HCT116 (cell line): ENCODE measurements at regions not wholly inside any gene's neighbourhood (a gene's known extent, or its start where the extent isn't known, plus 50 kb on each side); places are given as distances from the start of the nearest gene placed in this dataset.

Source experiments
- ATAC-seq: fragments of 200-7000 bp; cut with Tn5 transposase; 2 replicates; pipeline ENCODE4 v1.9.1; 2020; ENCODE audit warnings: mild to moderate bottlenecking, moderate library complexity
- BruUV-seq: library from RNA; stranded (reverse); fragments of 400-500 nt; replicated peaks from 2 replicates; lab custom pipeline; 2021; lab: Mats Ljungman, UMichigan
- CTCF ChIA-PET: fragments of 300-600 bp; sonication (Branson Sonifier 250); formaldehyde crosslinking; loops from one replicate; lab custom pipeline; 2021; ENCODE audit warnings: antibody characterized with exemption; lab: Charles Lee
- POLR2A ChIA-PET: fragments of 300-600, 350-600 bp; sonication (Branson Sonifier 250); formaldehyde crosslinking; loops from one replicate; lab custom pipeline; 2021; ENCODE audit warnings: antibody characterized with exemption; lab: Charles Lee
- RAD21 ChIA-PET, 2 experiments: fragments of 300-600 bp; sonication (Branson Sonifier 250); formaldehyde crosslinking; loops; one replicate each; lab custom pipeline; 2023; ENCODE audit warnings: low total read pairs in 2 of 2; ENCODE audit not compliant: uncharacterized antibody in 2 of 2, unreplicated experiment in 2 of 2, low non-redundant PET in 1 of 2; lab: Charles Lee
- DNase-seq: peaks from one replicate; pipeline ENCODE4 v3.0.0-alpha.2; 2010; ENCODE audit warnings: low read depth, low spot score
- H2AFZ ChIP-seq: fragments of 200-600 bp; shearing (Covaris generic), sonication (generic); 2 replicates; pipeline ENCODE4 v1.6.1; 2017; ENCODE audit warnings: low read depth, mixed run types, mixed read lengths, antibody characterized with exemption, low read length; ENCODE audit not compliant: poor library complexity, severe bottlenecking
- H3K27ac ChIP-seq: 2 replicates; pipeline ENCODE4 v1.5.1; 2012; ENCODE audit warnings: low read depth, low read length
- H3K27me3 ChIP-seq: fragments of 200-600 bp; sonication (generic); 2 replicates; pipeline ENCODE4 v1.6.1; 2016; ENCODE audit warnings: mixed run types, low read length, mixed read lengths; ENCODE audit not compliant: insufficient read depth
- H3K36me3 ChIP-seq, 2 experiments: fragments of 200-500 bp in 1 of 2; fragments of 200-600 bp in 1 of 2; sonication (Bioruptor generic) in 1 of 2; sonication (generic) in 1 of 2; 2 replicates each; pipeline versions ENCODE4 v1.5.1 to v1.6.1; 2014 to 2016; ENCODE audit warnings: low read length in 2 of 2, inconsistent platforms in 1 of 2, mixed read lengths in 1 of 2, mixed run types in 1 of 2; ENCODE audit not compliant: insufficient read depth in 2 of 2, control insufficient read depth in 1 of 2
- H3K4me1 ChIP-seq, 2 experiments: fragments of 200-600 bp in 1 of 2; sonication (generic) in 1 of 2; 2 replicates each; pipeline versions ENCODE4 v1.5.1 to v1.6.1; 2012 to 2017; ENCODE audit warnings: low read length in 2 of 2, inconsistent platforms in 1 of 2, mild to moderate bottlenecking in 1 of 2, mixed read lengths in 1 of 2, mixed run types in 1 of 2, moderate library complexity in 1 of 2; ENCODE audit not compliant: insufficient read depth in 2 of 2, control insufficient read depth in 1 of 2
- H3K4me2 ChIP-seq: fragments of 200-600 bp; sonication (generic); 2 replicates; pipeline ENCODE4 v1.6.1; 2017; ENCODE audit warnings: mixed run types, low read length, mixed read lengths
- H3K4me3 ChIP-seq, 2 experiments: fragments of 200-600 bp in 1 of 2; sonication (generic) in 1 of 2; replicated peaks in 1 of 2; 2 replicates each; pipeline ENCODE4 v1.5.1; 2011 to 2016; ENCODE audit warnings: low read length in 2 of 2, control low read depth in 1 of 2, low read depth in 1 of 2, mild to moderate bottlenecking in 1 of 2, mixed read lengths in 1 of 2, mixed run types in 1 of 2
- H3K79me2 ChIP-seq: fragments of 200-600 bp; sonication (generic); 2 replicates; pipeline ENCODE4 v1.6.1; 2017; ENCODE audit warnings: mild to moderate bottlenecking, mixed run types, low read length, moderate library complexity, mixed read lengths; ENCODE audit not compliant: insufficient read depth
- H3K9ac ChIP-seq: fragments of 200-600 bp; sonication (generic); 2 replicates; pipeline ENCODE4 v1.6.1; 2016; ENCODE audit warnings: low read length, mixed read lengths
- H3K9me2 ChIP-seq: fragments of 200-600 bp; sonication (generic), shearing (Covaris generic); 2 replicates; pipeline ENCODE4 v1.6.1; 2017; ENCODE audit warnings: mixed run types, mild to moderate bottlenecking, moderate library complexity; ENCODE audit not compliant: insufficient read depth
- H3K9me3 ChIP-seq, 2 experiments: fragments of 200-500 bp in 1 of 2; fragments of 200-600 bp in 1 of 2; sonication (Bioruptor generic) in 1 of 2; sonication (generic) in 1 of 2; 2 replicates each; pipeline ENCODE4 v1.6.1; 2014 to 2017; ENCODE audit warnings: low read length in 2 of 2, mixed read lengths in 2 of 2, inconsistent platforms in 1 of 2, low read depth in 1 of 2, mild to moderate bottlenecking in 1 of 2, mixed run types in 1 of 2, moderate library complexity in 1 of 2; ENCODE audit not compliant: control insufficient read depth in 1 of 2, insufficient read depth in 1 of 2
- H4K20me1 ChIP-seq: fragments of 200-600 bp; sonication (generic), shearing (Covaris generic); 2 replicates; pipeline ENCODE4 v1.6.1; 2017; ENCODE audit warnings: mixed run types, mild to moderate bottlenecking, moderate library complexity; ENCODE audit not compliant: insufficient read depth
- EGR1 ChIP-seq: IDR thresholded peaks from 2 replicates; pipeline ENCODE4 v1.6.1; 2012; ENCODE audit warnings: low read depth
- JUND ChIP-seq: IDR thresholded peaks from 2 replicates; pipeline ENCODE4 v1.6.1; 2012
- MAX ChIP-seq: IDR thresholded peaks from 2 replicates; pipeline ENCODE4 v1.6.1; 2012
- POLR2A ChIP-seq: IDR thresholded peaks from 2 replicates; pipeline ENCODE4 v1.7.0; 2011; ENCODE audit warnings: borderline replicate concordance; ENCODE audit not compliant: insufficient read depth, insufficient read length; ENCODE audit errors: extremely low read depth
- REST ChIP-seq: IDR thresholded peaks from 2 replicates; pipeline ENCODE4 v1.6.1; 2012; ENCODE audit warnings: low read depth
- SP1 ChIP-seq: IDR thresholded peaks from 2 replicates; pipeline ENCODE4 v1.6.1; 2012; ENCODE audit warnings: low read depth
- SRF ChIP-seq: IDR thresholded peaks from 2 replicates; pipeline ENCODE4 v1.6.1; 2012; ENCODE audit warnings: low read depth
- YY1 ChIP-seq: IDR thresholded peaks from 2 replicates; pipeline ENCODE4 v1.6.1; 2011; ENCODE audit warnings: low read length, low read depth, moderate library complexity, mild to moderate bottlenecking; ENCODE audit not compliant: insufficient replicate concordance; ENCODE audit errors: extremely low read depth
- ZFX ChIP-seq: fragments of 450-650 bp; IDR thresholded peaks from 2 replicates; pipeline ENCODE4 v1.6.1; 2017
- intact Hi-C: fragments of 100-400 bp; cut with micrococcal nuclease; formaldehyde crosslinking; loops from 2 replicates; pipeline ENCODE4 v1.10.0; 2022

- TF ChIP-seq ZFX = no peak
- ChIA-PET RAD21 (no interaction called here), POLR2A (no interaction called here), CTCF (no interaction called here)
- H3K9ac ChIP-seq = no peak overlapping the region
- no peaks in the 10 kb centered on the region for H3K79me2 ChIP-seq
- H3K4me3 ChIP-seq = no peak overlapping the region
- BruUV-seq = no TSS peak
- H2AFZ ChIP-seq = no peak overlapping the region
- H3K27me3 ChIP-seq = no peaks in the 10 kb centered on the region
- DNase-seq (no peak), ATAC-seq (no peak)
- H3K36me3 ChIP-seq = no peaks in the 10 kb centered on the region
- intact Hi-C loops = no loop called here
- H3K4me2 ChIP-seq = no peak overlapping the region
- H3K9me2 ChIP-seq = no peaks in the 10 kb centered on the region
- H4K20me1 ChIP-seq = no peaks in the 10 kb centered on the region
- H3K9me3 ChIP-seq = peaks cover 8 to 31% of the 10 kb centered on the region in 2 experiments; a peak in 2 of 4 replicates
- no peaks in the 10 kb centered on the region for H3K4me1 ChIP-seq
- H3K27ac ChIP-seq = no peak overlapping the region
These were observed 242.0 kb upstream of the TSHZ3 start for GRCh38 chr19:31591258-31591657.

GRCh38 chr19:31592456-31592855, 243.2 kb upstream of the TSHZ3 start:
- Histone ChIP-seq H3K27ac (no peak overlapping the region), H2AFZ (no peak overlapping the region), H3K36me3 (no peaks in the 10 kb centered on the region), H4K20me1 (no peaks in the 10 kb centered on the region), H3K4me3 (no peak overlapping the region), H3K4me2 (no peak overlapping the region), H3K27me3 (no peaks in the 10 kb centered on the region), H3K4me1 (no peaks in the 10 kb centered on the region), H3K79me2 (no peaks in the 10 kb centered on the region), H3K9ac (no peak overlapping the region), H3K9me2 (no peaks in the 10 kb centered on the region), H3K9me3 (peaks cover 8 to 30% of the 10 kb centered on the region in 2 experiments; a peak in 2 of 4 replicates)
- ChIA-PET CTCF (no interaction called here), POLR2A (no interaction called here), RAD21 (no interaction called here)
- intact Hi-C loops = no loop called here
- no peak for TF ChIP-seq EGR1
- no TSS peak for BruUV-seq
- no peak for ATAC-seq
- DNase-seq = no peak

- intact Hi-C loops = no loop called here
- CTCF ChIA-PET = no interaction called here
- ATAC-seq = no peak
- Histone ChIP-seq H3K4me1 (no peaks in the 10 kb centered on the region), H3K27ac (no peak overlapping the region), H3K9ac (no peak overlapping the region), H2AFZ (no peak overlapping the region), H3K4me3 (no peak overlapping the region), H3K9me2 (no peaks in the 10 kb centered on the region), H4K20me1 (no peaks in the 10 kb centered on the region), H3K9me3 (peaks cover 14 to 21% of the 10 kb centered on the region in 2 experiments; a peak in 2 of 4 replicates), H3K79me2 (no peaks in the 10 kb centered on the region), H3K36me3 (no peaks in the 10 kb centered on the region), H3K27me3 (no peaks in the 10 kb centered on the region), H3K4me2 (no peak overlapping the region)
- POLR2A ChIA-PET = no interaction called here
- RAD21 ChIA-PET = no interaction called here
- BruUV-seq = no TSS peak
- DNase-seq = no peak
- TF ChIP-seq YY1 (no peak), MAX (no peak), JUND (no peak), REST (no peak), SRF (no peak), POLR2A (no peak), SP1 (no peak)
These were observed 245.5 kb upstream of the TSHZ3 start for GRCh38 chr19:31594701-31595100.
